HUES64 (cell line): ENCODE measurements at regions not wholly inside any gene's neighbourhood (a gene's known extent, or its start where the extent isn't known, plus 50 kb on each side); places are given as distances from the start of the nearest gene placed in this dataset.

ENCODE experiments used
- H3K27ac ChIP-seq: 2 replicates; pipeline ENCODE4 v1.7.0; 2013; ENCODE audit warnings: low read depth, low read length, inconsistent platforms
- H3K27me3 ChIP-seq: 2 replicates; pipeline ENCODE4 v1.6.1; 2013; ENCODE audit warnings: mild to moderate bottlenecking, low read length; ENCODE audit not compliant: insufficient read depth
- H3K36me3 ChIP-seq: 2 replicates; pipeline ENCODE4 v1.6.1; 2013; ENCODE audit warnings: mild to moderate bottlenecking, low read length; ENCODE audit not compliant: insufficient read depth
- H3K4me1 ChIP-seq: 2 replicates; pipeline ENCODE4 v1.6.1; 2013; ENCODE audit warnings: mild to moderate bottlenecking, low read length, moderate library complexity; ENCODE audit not compliant: insufficient read depth
- H3K4me3 ChIP-seq: 2 replicates; pipeline ENCODE4 v1.5.1; 2013; ENCODE audit warnings: mild to moderate bottlenecking, low read length, moderate library complexity
- H3K9ac ChIP-seq: 2 replicates; pipeline ENCODE4 v1.6.1; 2013; ENCODE audit warnings: mild to moderate bottlenecking, low read depth, low read length
- H3K9me3 ChIP-seq: 2 replicates; pipeline ENCODE4 v1.6.1; 2013; ENCODE audit warnings: low read depth, low read length; ENCODE audit not compliant: insufficient read depth
- WGBS: fragments of 150-250, 120-280 bp; methylation state at CpG from one replicate; pipeline ENCODE4 v1.1.7; 2013; ENCODE audit warnings: missing lambda C conversion rate; 5-methylcytosine and 5-hydroxymethylcytosine counted together

DNA sequence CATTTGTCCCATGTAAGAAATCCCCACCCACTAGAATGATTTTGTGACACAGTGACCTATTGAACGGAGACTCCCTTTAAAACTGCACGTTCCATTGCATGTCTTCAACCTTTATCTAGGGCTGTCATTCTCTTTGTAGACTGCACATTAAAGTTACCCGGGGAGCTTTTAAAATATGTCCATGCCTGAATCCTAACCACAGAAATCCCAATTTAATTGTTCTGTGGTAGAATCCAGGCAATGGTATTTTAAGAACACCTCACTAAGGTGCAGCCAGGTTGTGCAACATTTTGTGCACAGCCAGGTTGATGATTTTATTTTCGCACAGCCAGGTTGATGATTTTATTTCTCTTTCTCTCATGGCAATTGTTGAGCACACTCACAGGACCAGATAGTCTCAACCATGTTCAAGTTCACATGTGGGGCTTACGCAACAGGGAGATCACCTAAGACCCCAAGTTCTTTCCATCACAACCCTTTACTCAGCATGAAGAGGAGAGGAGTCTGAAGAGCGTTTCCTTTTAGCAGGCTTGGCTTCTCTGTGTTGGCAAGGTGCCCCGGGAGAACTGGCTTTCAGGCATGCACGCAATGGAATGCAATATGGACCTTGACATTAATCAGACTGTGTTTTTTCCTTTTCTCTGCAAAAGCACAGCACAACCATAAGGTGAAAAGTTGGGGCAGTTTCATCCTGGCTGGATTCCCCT lies 467.3 kb upstream of the ETAA1 start:
- no peaks in the 10 kb centered on the region for H3K9me3 ChIP-seq
- H3K4me3 ChIP-seq: no peak overlapping the region
- H3K4me1 ChIP-seq: no peaks in the 10 kb centered on the region
- H3K36me3 ChIP-seq: no peaks in the 10 kb centered on the region
- no peaks in the 10 kb centered on the region for H3K27me3 ChIP-seq
- no peak overlapping the region for H3K9ac ChIP-seq
- no peak overlapping the region for H3K27ac ChIP-seq
- WGBS: 94% methylated on average over 8 of the region's 8 CpGs

DNA sequence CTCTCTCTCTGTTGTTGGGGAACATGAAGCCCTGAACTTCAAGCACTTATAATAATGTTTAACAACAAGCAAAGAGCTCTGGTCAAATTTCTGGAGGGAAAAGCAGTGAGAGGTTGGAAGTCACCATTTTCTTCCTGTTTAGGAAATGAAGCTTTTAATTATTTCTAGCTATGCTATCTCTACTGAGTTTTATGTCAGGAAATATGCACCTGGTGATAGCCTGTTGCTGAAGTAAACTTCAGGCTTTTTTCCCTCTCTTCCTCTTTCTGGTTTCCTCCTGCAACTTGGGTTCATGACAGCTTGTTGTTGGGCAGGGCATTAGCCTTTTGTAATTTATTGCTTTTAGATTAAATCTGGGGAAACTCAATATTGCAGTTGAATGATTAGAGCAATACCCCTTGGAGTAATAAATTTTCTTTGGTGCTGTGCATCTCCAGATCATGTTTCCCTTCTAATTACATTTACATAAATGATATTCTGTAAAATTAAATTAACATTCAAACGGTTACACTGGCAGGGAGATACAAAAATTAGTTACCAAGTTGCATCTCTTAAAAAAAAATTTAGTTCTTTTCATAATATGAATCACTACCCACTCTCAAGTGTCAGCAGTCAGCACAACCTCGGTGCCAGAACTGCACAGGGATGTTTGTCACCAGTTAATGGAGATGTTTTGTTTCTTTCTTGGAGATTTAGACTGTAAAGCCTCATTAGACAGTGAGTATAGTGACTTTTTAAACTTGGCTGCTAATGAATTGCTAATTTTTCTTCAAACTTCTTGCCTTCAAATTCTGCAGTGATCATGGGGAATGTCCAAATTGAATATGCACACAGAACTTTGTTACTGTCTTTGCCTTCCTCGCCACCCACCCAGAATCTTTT lies 466.6 kb upstream of the ETAA1 start:
- Histone ChIP-seq H3K4me1 (no peaks in the 10 kb centered on the region), H3K9me3 (no peaks in the 10 kb centered on the region), H3K36me3 (no peaks in the 10 kb centered on the region), H3K27ac (no peak overlapping the region), H3K9ac (no peak overlapping the region), H3K27me3 (no peaks in the 10 kb centered on the region), H3K4me3 (no peak overlapping the region)
- WGBS: 94% methylated on average over 3 of the region's 3 CpGs

DNA sequence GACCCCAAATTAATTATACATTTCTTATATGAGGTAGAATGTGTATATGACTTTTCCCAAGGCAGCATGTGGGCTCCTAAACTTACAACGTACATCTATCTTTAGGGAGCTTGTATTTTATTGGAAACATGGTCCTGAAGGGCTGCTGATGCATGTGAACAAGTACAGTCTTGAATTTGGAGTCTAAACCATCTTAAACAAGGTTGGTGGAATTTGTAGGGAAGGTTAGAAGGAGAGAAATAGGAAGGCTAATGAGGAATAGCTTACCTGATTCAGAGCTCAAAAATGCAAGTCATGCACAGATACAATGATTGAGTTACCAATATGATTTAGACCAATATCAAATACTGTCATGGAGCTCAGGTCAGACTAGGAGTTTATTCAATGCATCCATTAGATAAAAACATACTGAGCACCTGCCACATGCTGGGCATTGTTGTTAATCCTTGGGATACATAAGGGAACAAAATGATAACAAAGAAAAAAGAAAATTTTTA lies 458.6 kb upstream of the ETAA1 start:
- H3K4me3 ChIP-seq: no peak overlapping the region
- no peaks in the 10 kb centered on the region for H3K9me3 ChIP-seq
- H3K27me3 ChIP-seq: no peaks in the 10 kb centered on the region
- WGBS: 100% methylated on average over 1 of the region's 1 CpG
- H3K4me1 ChIP-seq: no peaks in the 10 kb centered on the region
- no peak overlapping the region for H3K27ac ChIP-seq
- H3K9ac ChIP-seq: no peak overlapping the region
- H3K36me3 ChIP-seq: no peaks in the 10 kb centered on the region

DNA sequence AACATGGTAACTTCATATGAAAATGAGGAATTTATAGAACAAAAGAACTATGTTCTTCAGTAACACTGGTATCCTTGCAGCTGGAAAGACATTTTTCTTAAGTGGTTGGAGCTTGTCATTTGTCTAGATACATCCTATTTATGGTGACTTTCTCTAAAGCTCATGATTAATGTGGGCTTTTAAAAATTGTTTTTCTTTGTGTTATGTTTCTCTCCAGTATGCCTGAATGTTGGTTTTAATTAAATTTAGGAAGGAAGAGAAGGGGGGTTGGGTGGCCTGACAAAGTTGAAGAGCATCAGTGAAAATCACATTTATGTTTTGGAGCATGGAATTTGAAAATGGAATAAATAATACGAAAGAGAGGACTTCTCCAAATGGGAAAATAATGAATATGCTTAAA lies 457.1 kb upstream of the ETAA1 start:
- Histone ChIP-seq H3K36me3 (no peaks in the 10 kb centered on the region), H3K27ac (no peak overlapping the region), H3K9ac (no peak overlapping the region), H3K4me1 (no peaks in the 10 kb centered on the region), H3K27me3 (no peaks in the 10 kb centered on the region), H3K4me3 (no peak overlapping the region), H3K9me3 (no peaks in the 10 kb centered on the region)
- 92% methylated on average over 1 of the region's 1 CpG for WGBS

- Histone ChIP-seq H3K27me3 (no peaks in the 10 kb centered on the region), H3K9ac (no peak overlapping the region), H3K27ac (no peak overlapping the region), H3K9me3 (no peaks in the 10 kb centered on the region), H3K4me3 (no peak overlapping the region), H3K4me1 (no peaks in the 10 kb centered on the region), H3K36me3 (no peaks in the 10 kb centered on the region)
- WGBS: 93% methylated on average over 3 of the region's 3 CpGs
These were observed 448.9 kb upstream of the ETAA1 start for GRCh38 chr2:66948234-66948633.

DNA sequence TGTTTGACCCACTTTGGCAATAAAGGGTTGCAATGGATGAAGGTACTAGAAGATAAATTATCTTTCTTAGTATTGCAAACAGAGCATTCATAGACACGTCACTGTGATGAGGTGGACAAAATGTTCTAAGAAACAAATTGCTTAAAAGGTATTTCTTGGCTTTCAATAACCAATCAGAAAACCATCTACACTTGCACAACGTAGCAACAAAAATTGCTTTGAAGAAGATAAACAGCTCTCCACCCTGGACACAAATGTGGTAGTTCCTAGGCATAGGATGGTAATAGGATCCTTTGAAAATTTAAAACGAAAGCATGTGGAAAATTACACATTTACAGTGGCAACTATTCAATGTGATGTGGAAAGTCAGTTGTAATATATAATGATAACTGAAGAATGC lies 439.9 kb upstream of the ETAA1 start:
- Histone ChIP-seq H3K4me1 (no peaks in the 10 kb centered on the region; the same call in 1 of the 2 replicates), H3K36me3 (no peaks in the 10 kb centered on the region), H3K27me3 (no peaks in the 10 kb centered on the region), H3K4me3 (no peak overlapping the region), H3K9me3 (no peaks in the 10 kb centered on the region), H3K27ac (no peak overlapping the region), H3K9ac (no peak overlapping the region)
- 100% methylated on average over 3 of the region's 3 CpGs for WGBS

- Histone ChIP-seq H3K27ac (no peak overlapping the region), H3K27me3 (no peaks in the 10 kb centered on the region)
These were observed 439.5 kb upstream of the ETAA1 start for GRCh38 chr2:66957677-66958076.

GRCh38 chr2:66960161-66960560 lies 437.0 kb upstream of the ETAA1 start:
- H3K9me3 ChIP-seq: no peaks in the 10 kb centered on the region
- 93% methylated on average over 7 of the region's 7 CpGs for WGBS

More at GRCh38 chr2:66957677-66958076, 439.5 kb upstream of the ETAA1 start:
- WGBS: 99% methylated on average over 4 of the region's 4 CpGs
- Histone ChIP-seq H3K9ac (no peak overlapping the region), H3K36me3 (no peaks in the 10 kb centered on the region), H3K9me3 (no peaks in the 10 kb centered on the region), H3K4me1 (peaks cover under 1% of the 10 kb centered on the region; the same call in 1 of the 2 replicates), H3K4me3 (no peak overlapping the region)

DNA sequence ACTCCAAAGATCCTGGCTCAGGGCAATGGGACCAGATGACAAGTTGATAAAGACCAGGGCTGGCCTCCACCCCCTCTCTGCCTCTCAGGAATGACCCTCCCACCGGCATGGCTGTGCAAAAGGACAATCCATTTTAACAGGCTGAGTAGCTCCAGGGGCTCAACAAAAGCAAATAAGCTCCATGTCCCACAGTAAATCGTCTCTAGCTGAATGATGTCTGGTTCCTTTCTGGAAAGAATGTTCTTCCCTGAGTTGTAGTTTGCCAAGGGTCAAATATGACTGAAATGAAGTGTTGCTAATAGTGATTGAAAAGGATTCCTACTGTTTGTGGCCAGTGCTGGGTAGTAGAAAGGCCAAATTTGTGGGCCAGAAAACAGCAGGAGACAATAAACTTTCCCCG lies 434.4 kb upstream of the ETAA1 start:
- H3K4me1 ChIP-seq: peaks cover 7% of the 10 kb centered on the region; the same call in 1 of the 2 replicates
- no peak overlapping the region for H3K9ac ChIP-seq
- H3K4me3 ChIP-seq: no peak overlapping the region
- WGBS: 70% methylated on average over 2 of the region's 3 CpGs
- H3K27ac ChIP-seq: no peak overlapping the region
- H3K9me3 ChIP-seq: no peaks in the 10 kb centered on the region
- no peaks in the 10 kb centered on the region for H3K27me3 ChIP-seq
- H3K36me3 ChIP-seq: no peaks in the 10 kb centered on the region

More at GRCh38 chr2:66960161-66960560, 437.0 kb upstream of the ETAA1 start:
- Histone ChIP-seq H3K36me3 (no peaks in the 10 kb centered on the region), H3K4me3 (no peak overlapping the region), H3K9ac (no peak overlapping the region), H3K27me3 (no peaks in the 10 kb centered on the region), H3K4me1 (peaks cover 7% of the 10 kb centered on the region; the same call in 1 of the 2 replicates), H3K27ac (no peak overlapping the region)

GRCh38 chr2:66966631-66967030 lies 430.5 kb upstream of the ETAA1 start:
- Histone ChIP-seq H3K9me3 (no peaks in the 10 kb centered on the region), H3K36me3 (no peaks in the 10 kb centered on the region), H3K4me3 (no peak overlapping the region), H3K27ac (no peak overlapping the region), H3K9ac (no peak overlapping the region), H3K27me3 (no peaks in the 10 kb centered on the region), H3K4me1 (peaks cover 7% of the 10 kb centered on the region; the same call in 1 of the 2 replicates)
- 94% methylated on average over 3 of the region's 3 CpGs for WGBS

DNA sequence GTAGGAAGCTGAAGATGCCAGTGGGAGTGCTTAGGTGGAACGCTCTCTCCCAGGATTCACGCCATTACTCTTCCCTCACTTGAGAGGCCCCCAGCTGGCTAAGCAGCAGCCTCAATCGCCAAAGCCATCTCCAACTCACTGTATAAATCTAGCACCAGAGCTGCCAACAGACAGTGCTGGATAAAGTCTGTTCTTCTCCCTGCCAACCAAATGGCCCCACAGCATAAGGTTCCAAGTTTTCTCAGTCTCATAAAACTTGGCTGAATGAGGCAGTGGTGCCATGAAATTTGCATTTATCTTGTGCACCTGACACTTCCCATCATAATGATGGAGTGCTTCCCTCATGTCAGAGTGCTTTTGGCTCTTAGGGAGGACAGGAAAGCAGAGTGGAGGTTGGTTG lies 428.2 kb upstream of the ETAA1 start:
- Histone ChIP-seq H3K36me3 (no peaks in the 10 kb centered on the region), H3K4me3 (no peak overlapping the region), H3K27me3 (no peaks in the 10 kb centered on the region), H3K27ac (no peak overlapping the region), H3K9ac (no peak overlapping the region), H3K4me1 (no peaks in the 10 kb centered on the region), H3K9me3 (no peaks in the 10 kb centered on the region)
- 95% methylated on average over 3 of the region's 3 CpGs for WGBS
